ENCODE measurements at regions not wholly inside any gene's neighbourhood (a gene's known extent, or its start where the extent isn't known, plus 50 kb on each side); places are given as distances from the start of the nearest gene placed in this dataset.

DNA sequence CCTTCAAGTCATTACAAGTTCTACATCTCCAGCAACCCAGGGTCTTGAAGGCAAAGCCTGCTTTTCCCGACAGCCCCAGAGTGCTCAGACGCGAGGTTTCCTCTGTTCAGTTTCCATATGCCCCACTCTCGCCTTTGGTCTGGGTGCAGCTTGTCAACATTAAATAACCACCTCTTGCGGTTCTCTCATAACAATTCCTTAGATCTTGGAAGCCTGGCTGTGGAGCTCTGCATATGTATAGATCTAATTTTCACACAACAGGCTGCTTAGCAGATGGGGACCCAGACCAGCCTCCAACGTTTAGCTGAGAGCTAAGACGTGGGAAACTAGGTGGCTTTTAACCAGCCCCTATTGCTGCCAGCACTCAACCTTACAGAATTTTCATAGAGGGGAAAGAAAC lies 295.5 kb downstream of the RPLP1 start:
- DNase-seq (ENCODE audit: low read depth) = no peak
- TF ChIP-seq, protein P1, sequence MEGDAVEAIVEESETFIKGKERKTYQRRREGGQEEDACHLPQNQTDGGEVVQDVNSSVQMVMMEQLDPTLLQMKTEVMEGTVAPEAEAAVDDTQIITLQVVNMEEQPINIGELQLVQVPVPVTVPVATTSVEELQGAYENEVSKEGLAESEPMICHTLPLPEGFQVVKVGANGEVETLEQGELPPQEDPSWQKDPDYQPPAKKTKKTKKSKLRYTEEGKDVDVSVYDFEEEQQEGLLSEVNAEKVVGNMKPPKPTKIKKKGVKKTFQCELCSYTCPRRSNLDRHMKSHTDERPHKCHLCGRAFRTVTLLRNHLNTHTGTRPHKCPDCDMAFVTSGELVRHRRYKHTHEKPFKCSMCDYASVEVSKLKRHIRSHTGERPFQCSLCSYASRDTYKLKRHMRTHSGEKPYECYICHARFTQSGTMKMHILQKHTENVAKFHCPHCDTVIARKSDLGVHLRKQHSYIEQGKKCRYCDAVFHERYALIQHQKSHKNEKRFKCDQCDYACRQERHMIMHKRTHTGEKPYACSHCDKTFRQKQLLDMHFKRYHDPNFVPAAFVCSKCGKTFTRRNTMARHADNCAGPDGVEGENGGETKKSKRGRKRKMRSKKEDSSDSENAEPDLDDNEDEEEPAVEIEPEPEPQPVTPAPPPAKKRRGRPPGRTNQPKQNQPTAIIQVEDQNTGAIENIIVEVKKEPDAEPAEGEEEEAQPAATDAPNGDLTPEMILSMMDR (IDR thresholded peaks at IDR 0.05; ENCODE audit: insufficient read depth, low read depth, low read length, missing control alignments) = no peak
- no peak overlapping the region for H3K4me3 ChIP-seq (ENCODE audit: low read depth, low read length)

DNA sequence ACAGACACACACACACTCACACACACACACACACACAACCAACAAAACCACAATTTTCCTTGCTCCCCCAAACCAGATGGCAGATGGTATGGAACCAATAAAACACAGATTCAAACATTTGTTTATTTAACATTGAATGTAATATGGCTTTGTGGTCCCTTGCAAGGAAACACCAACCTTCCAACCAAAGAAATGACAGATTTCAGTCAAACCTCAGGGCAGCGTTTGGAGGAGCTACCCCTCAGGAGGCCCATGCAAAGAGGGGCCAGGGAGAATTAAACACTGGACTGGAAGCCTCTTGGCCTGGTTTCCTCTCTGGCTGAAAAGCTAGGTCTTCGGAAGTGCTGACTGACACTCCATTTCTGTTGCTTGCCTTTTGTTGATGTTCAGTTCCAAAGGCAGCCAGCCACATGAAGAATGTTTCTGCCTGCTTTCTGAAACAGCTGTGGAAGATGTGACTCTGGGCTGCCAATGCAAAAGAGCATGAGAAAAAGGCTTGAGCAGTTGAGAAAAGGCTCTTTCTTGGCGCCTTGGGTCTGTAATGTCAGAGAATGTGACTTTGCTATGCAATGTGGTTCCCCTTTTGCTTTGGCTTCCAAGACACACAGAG lies 296.1 kb downstream of the RPLP1 start:
- TF ChIP-seq, protein P1 (IDR thresholded peaks at IDR 0.05; ENCODE audit: insufficient read depth, low read depth, low read length, missing control alignments) = no peak
- H3K4me3 ChIP-seq (ENCODE audit: low read depth, low read length) = no peak overlapping the region
- no peak for DNase-seq (ENCODE audit: low read depth)

DNA sequence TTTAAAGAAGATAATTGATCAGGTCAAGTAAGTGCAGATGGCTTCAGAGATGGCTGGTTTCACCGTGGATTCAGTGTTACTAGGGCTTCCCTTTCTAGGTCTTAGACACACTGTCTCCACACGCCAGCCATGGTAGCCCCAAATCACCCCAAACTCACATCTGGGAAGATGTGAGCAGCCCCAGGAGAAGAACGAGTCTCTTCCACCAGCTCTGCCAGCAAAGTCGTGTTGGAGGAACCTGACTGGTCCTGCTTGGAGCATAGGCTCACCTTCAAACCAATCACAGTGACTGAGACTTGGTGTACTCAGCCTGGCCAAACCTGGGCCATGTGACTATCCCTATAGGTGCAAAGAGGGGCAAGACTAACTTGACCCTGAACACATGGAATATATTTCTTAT lies 296.7 kb downstream of the RPLP1 start:
- no peak for DNase-seq (ENCODE audit: low read depth)
- TF ChIP-seq, protein P1 (IDR thresholded peaks at IDR 0.05; ENCODE audit: insufficient read depth, low read depth, low read length, missing control alignments) = no peak
- H3K4me3 ChIP-seq (ENCODE audit: low read depth, low read length) = no peak overlapping the region

GRCh38 chr15:69749797-69750196 lies 297.2 kb downstream of the RPLP1 start:
- peak; percentile 21 for DNase-seq (ENCODE audit: low read depth)
- no peak overlapping the region for H3K4me3 ChIP-seq (ENCODE audit: low read depth, low read length)
- TF ChIP-seq, protein P1 (IDR thresholded peaks at IDR 0.05; ENCODE audit: insufficient read depth, low read depth, low read length, missing control alignments) = no peak

GRCh38 chr15:69750253-69750652 lies 297.6 kb downstream of the RPLP1 start:
- peak; percentile 37 for DNase-seq (ENCODE audit: low read depth)
- TF ChIP-seq, protein P1 (IDR thresholded peaks at IDR 0.05; ENCODE audit: insufficient read depth, low read depth, low read length, missing control alignments) = no peak
- H3K4me3 ChIP-seq (ENCODE audit: low read depth, low read length) = no peak overlapping the region

GRCh38 chr15:69751147-69751546 lies 298.5 kb downstream of the RPLP1 start:
- no peak overlapping the region for H3K4me3 ChIP-seq (ENCODE audit: low read depth, low read length)
- TF ChIP-seq, protein P1 (IDR thresholded peaks at IDR 0.05; ENCODE audit: insufficient read depth, low read depth, low read length, missing control alignments) = no peak
- DNase-seq (ENCODE audit: low read depth) = no peak

GRCh38 chr15:69751566-69751965 lies 298.9 kb downstream of the RPLP1 start:
- TF ChIP-seq, protein P1 (IDR thresholded peaks at IDR 0.05; ENCODE audit: insufficient read depth, low read depth, low read length, missing control alignments) = no peak
- no peak overlapping the region for H3K4me3 ChIP-seq (ENCODE audit: low read depth, low read length)
- DNase-seq (ENCODE audit: low read depth) = no peak

Measured in GM12865 (cell line).